Loucy (cell line): ENCODE measurements at regions not wholly inside any gene's neighbourhood (a gene's known extent, or its start where the extent isn't known, plus 50 kb on each side); places are given as distances from the start of the nearest gene placed in this dataset.

ENCODE experiments used
- CTCF ChIP-seq: fragments of 200-600 bp; sonication (generic); conservative IDR thresholded peaks from 2 replicates; pipeline ENCODE4 v1.5.1; 2014; ENCODE audit warnings: mild to moderate bottlenecking, antibody characterized with exemption, low read length
- EZH2phosphoT487 ChIP-seq: fragments of 200-600 bp; IDR thresholded peaks from 2 replicates; pipeline ENCODE4 v1.6.1; 2018; ENCODE audit warnings: antibody characterized with exemption, mild to moderate bottlenecking, moderate library complexity, borderline replicate concordance

- TF ChIP-seq CTCF (no peak), EZH2phosphoT487 (no peak)
Observed at GRCh38 chr17:77288115-77288619, 147.4 kb downstream of the SEC14L1 start.
